ENCODE measurements at regions not wholly inside any gene's neighbourhood (a gene's known extent, or its start where the extent isn't known, plus 50 kb on each side); places are given as distances from the start of the nearest gene placed in this dataset.
"Not testable (repeated sequence)": the region's sequence is repeated elsewhere in the genome, so short reads cannot be mapped to it uniquely, and the experiment has no call there.

DNA sequence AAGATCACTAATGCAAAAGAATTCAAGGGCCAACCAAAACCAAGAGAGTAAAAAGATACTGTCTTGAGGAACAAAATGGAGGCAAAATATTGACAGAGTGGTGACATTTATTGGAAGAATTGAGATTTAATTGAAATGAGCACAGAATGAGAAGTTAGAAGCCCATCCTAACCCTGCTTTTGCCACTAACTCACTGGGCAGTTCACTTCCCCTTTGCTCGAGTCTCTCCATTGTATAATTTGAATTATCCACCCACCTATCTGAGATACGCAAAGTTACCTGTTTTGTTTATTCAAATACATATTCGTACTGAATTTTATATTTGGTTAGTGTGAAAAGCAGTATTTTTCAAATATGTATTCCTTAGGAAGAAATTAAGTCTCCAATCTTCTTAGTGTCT is 204.5 kb upstream of the PRDM1 start:
- no peak for DNase-seq (ENCODE audit: low spot score)

DNA sequence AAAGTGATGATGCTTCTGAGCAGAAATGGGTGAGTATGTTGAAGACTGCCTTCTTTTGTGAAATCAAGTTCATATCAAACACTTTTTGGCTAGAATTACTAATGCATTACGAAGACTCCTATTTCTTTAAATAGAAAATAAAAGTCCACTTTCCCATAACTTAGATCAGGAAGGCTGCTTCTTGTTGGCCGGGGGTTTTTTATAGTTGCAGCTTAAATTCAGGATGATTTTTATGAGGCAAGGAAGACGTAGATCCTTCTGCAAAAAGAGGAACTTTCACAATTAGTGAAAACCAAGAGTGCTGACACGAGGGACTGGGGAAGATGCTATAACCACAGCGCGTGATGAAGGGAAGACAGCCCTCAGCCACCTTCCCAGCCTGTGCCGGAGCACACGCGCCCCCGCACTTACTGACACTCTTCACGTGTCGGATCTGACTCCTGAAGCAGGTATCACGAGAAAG is 206.1 kb upstream of the PRDM1 start:
- DNase-seq (ENCODE audit: low spot score) = no peak

DNA sequence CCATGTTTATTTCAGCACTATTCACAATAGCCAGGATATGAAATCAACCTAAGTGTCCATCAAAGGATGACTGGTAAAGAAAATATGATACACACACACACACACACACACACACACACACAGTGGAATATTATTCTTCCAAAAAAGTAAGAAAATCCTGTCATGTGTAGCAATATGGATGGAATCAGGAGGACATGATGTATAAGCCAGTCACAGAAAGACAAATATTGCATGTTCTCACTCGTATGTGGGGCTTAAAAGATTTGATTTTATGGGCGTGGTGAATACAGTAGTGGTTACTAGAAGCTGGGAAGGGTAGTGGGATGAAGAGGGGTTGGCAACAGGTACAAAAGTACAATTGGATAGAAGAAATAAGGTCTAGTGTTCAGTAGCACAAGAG is 207.0 kb upstream of the PRDM1 start:
- DNase-seq (ENCODE audit: low spot score) = no peak

DNA sequence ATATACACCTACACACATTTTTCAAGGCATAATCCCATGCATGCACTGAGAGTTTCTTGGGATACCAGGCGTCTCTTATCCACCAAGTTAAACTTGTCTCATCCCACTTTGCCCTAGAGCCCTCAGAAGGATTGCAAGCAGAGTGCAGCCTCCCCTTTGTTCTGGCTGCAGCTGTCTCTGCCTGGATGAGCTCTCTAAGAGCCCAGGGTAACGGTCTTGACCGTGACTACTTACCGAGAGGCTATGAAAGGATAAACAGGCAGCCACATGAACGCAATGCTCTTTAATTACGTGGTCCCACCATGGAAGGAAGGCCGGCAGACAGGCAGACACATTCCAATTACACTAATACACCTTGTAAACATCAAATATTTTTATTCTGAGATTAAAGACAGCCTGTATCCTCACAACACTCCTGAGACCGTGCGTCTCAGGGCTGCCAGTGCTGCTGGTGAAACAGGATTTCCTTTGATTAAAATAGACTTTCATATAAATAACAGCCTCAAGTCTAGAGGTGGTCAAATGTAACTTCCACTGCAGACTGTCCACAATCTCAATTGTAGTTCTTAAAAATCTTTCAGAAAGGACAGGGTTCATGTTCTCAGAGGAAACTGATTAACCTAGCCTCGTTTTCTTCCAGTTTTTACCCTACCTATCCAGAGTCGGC is 210.0 kb upstream of the PRDM1 start:
- DNase-seq (ENCODE audit: low spot score) = no peak

DNA sequence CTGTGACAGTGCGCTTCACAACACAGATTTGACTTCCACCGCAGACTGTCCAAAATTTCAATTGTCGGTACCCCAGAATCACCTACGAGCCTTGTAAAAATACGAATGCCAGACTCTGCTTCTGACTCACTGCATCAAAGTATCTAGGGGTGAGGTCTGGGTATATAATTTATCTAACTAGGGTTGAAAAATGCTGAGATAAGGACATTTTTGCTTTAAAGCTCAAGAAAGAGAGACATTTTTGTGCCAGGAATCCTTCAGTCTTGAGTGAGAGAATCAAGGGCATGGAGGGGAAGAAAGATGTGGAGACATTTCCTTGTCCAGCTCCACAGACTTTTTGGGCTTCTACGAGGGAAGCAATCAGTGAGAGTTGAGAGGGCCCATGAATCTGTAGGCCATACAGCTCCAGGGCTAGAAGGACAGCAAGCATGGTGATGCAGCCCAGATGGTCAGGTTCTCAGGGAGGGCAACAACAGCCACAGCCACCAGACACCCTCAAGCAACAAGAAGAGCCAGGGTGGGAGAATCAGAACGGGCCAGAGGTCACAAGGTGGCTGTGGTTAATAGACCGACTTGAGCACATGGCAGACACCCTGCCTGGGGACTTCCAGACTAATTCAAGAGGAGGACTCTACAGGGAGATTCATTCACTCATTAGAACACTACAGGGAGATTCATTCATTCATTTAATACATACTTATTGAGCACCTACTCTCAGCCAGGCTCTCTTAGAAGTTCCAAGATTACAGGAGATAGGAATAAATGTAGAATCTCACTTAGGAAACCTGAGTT is 211.1 kb upstream of the PRDM1 start:
- DNase-seq (ENCODE audit: low spot score) = no peak

DNA sequence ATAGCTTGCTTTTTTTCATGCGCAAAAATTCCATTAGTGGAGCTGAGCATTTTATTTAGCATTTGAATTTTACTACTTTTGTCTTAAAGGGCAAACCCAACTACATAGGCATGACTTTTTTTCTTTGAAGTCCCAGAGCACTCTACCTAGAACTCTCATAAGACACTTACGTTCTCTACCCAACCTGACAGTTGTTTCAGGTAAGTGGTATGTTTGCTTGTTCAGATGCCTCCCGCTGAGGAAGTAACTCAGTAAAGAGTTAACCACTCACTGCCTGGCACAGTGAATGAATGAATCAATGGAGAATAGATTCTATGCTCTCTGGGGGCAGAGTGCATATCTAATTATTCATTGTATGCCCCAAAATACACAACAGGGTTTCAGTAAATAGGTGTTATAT is 212.3 kb upstream of the PRDM1 start:
- DNase-seq (ENCODE audit: low spot score) = no peak

DNA sequence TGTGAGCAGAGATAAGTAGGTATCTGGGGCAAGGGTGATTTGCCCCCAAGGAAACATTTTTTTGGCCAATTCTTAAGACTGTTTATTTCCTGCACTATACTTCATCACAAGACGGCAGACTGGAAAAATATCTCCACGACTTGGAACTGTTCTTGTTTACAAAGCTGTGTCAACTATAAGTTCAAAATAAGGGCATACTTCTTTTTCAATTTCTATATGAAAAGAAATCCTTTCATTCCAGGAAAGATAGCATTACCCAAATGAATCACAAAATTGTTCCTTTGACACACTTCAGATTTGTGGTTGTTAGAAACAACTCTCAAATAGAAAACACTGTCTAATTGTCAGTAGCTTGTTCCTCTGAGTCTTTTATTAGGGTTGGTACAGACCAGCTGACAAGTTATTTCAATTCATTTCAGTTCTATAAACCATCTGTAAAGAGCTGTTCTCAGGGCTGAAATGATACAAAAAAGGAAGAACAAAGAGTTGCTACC is 212.9 kb upstream of the PRDM1 start:
- DNase-seq (ENCODE audit: low spot score) = no peak

DNA sequence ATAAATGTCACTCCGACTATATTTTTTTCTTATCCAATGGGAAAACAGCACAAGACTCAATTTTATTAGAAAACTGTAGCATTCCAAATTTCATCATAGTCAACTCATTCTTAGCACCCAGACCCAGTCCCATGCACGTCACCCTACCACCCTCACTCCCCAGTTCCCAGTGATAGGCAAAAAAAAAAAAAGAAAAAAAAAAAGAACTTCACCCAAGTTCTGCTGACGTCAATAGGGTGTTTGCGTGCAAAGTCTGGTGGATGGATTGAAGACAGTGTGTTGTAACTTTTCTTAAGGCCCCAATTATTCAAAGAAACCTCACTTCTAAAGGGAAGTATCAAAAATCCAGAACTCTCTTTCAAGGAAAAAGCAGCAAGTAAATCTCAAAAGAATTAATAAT is 213.9 kb upstream of the PRDM1 start:
- DNase-seq (ENCODE audit: low spot score) = no peak

DNA sequence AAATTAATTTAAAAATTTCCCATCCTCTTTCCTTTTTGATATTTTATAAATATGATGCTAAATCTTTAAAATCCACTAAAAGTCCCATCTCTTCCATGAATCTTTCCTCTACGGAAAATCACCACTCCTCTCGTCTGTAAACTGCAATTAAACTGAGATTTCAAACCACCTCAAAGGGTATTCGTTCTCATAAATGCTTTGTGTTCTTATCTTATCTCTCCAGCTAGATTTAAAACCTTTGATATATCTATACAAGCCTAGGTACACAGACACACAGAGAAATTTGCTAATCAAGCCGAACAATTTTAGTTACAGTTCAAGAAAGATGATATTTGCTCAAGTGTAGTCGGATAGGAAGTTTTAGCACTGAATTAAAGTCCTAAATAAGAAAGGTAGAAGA is 214.6 kb upstream of the PRDM1 start:
- no peak for DNase-seq (ENCODE audit: low spot score)

DNA sequence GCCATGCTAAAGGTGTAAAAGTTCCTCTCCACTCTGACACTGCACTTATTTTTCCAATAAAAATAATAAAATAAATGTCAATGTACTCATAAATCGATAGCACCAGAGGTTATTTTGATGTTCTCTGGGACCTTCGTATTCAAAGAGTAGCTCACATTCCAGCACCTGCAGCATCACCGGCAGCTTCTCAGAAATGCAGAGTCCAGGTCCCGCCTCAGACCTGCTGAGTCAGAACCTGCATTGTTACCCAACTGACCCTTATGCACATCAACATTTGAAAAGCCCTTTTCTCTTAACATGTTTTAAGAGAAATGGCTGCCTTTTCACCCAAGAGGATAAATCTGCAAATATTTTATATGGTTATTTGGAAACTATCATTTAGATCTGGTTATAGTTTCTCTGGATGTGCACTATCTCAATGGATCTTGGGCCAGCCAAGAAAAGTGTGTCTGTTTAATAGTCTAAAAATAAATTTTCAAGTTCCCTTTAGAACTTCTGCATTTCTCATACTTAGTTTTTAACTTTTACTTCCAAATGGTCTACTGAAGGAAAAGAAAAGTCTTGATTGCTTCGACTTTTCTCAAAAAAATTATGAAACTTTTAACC is 216.2 kb upstream of the PRDM1 start:
- no peak for DNase-seq (ENCODE audit: low spot score)

DNA sequence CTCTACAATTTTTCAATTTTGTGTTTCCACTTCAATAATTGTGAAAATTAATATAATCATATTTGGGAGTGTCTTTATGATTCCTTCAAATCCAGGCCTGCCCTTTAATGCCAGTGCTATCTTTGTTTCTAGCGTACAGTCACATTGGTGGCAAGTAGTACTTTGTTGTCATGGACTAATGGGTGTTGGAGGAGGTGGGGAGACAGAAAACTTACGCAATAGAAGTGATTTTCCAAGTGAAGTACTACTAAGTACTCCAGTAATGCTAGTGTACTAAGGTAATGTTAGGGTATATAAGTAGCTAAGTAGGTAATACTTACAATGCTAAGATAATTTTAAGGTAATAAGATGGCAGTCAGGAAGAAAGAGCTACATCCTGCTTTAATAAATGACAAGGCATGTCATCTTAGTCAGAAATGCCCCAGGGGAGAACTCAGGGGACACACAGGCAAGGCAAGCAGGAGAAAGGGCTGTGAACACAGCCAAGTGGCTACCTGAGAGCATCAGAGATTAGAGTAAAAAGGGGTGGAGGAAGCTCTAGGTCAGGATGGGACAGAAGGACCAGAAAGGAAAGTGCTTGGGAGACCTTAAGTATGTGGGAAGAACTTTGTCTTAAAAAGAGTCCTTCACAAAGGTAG is 217.2 kb upstream of the PRDM1 start:
- no peak for DNase-seq (ENCODE audit: low spot score)

DNA sequence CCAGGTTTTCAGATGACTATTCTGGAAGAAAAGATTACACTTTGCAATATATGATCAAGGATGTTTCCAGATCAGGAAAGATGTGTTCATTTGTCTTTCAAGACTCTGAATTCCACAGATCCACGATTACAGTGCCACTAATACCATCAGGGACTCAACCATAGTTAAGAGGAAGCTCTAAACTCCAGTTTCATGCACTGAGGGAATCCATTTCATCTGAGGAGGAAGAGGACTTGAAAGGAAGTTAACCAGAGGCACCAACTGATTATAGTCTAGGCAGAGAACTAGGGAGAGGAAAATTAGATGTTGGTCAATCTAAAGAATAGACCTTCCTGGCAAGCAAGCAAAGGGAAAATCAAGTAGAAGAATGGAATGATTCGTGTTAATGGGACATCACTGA is 218.3 kb upstream of the PRDM1 start:
- DNase-seq (ENCODE audit: low spot score) = no peak

DNA sequence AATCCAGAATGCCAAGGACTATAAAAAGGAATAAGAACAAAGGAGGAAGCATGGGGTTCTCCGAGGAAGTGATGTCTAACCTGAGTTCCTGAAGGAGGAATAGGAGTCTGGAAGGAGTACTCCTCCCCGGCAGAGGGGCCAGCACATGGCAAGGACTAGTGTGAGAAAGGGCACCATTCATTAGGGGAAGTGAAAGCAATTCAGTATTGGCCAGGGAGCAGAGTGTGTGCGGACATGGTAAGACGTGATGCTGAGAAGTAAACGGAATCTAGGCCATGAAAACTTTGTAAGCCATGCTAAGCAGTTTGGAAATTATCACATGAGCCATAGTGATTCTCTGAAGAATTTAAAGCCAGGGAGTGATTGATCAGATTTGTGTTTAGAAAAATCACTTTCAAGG is 218.9 kb upstream of the PRDM1 start:
- no peak for DNase-seq (ENCODE audit: low spot score)

DNA sequence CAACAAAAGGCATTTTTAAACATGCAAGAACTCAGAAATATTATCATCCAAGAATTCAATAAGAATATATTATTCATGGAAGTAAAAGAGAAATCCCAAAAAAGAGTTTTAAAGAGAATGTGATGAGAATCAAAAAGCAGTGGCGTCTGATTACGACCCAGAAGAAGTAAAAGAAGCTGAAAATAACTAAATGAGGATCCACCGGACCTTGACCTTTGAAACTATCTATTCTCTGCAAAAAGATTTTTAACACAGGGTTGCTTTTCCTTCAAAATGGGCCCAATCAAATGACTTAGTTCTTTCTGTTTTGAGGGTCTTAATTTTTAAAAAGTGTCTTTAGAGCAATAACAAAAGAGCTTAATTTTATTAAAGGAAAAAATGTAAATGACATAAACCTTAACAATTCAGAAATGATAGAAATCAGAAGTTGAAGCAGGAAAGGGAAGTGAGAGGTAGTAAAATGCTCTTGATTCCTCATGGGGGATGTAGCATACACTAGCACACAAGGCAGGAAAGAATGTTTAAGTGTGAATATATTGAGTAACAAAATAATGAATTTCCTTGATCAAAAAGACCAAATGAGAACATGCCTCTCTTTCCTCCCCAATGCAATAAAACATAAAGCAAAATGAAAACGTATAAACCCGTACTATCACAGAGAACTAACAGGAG is 223.1 kb upstream of the PRDM1 start:
- DNase-seq (ENCODE audit: low spot score) = no peak

DNA sequence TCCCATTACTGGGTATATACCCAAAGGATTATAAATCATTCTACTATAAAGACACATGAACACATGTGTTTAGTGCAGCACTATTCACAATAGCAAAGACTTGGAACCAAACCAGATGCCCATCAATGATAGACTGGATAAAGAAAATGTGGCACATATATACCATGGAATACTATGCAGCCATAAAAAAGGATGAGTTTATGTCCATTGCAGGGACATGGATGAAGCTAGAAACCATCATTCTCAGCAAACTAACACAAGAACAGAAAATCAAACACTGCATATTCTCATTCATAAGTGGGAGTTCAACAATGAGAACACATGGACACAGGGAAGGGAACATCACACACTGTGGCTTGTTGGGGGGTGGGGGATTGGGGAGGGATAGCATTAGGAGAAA is 225.2 kb upstream of the PRDM1 start:
- not testable (repeated sequence) for DNase-seq (ENCODE audit: low spot score)

DNA sequence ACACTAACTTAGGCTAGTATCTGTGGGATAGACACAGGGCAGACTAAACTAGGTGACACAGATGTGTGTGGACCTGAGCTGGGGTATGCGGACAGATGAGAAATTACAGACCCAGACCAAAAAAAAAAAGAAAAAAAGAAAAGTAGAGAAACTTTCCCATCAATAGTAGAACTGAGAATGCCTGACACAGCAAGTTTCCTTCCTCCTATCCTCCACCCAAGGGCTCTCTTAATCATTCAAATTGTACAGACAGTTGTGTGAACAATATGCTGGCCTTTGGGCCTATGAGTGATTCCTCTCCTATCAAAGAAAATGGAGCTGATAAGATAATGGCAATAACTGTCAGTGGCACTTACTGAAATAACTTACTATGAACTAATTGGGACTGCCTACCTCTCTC is 226.7 kb upstream of the PRDM1 start:
- DNase-seq (ENCODE audit: low spot score) = no peak

DNA sequence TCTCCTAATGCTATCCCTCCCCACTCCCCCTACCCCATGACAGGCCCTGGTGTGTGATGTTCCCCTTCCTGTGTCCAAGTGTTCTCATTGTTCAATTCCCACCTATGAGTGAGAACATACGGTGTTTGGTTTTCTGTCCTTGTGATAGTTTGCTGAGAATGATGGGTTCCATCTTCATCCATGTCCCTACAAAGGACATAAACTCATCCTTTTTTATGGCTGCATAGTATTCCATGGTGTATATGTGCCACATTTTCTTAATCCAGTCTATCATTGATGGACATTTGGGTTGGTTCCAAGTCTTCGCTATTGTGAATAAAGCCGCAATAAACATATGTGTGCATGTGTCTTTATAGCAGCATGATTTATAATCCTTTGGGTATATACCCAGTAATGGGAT is 227.5 kb upstream of the PRDM1 start:
- not testable (repeated sequence) for DNase-seq (ENCODE audit: low spot score)

DNA sequence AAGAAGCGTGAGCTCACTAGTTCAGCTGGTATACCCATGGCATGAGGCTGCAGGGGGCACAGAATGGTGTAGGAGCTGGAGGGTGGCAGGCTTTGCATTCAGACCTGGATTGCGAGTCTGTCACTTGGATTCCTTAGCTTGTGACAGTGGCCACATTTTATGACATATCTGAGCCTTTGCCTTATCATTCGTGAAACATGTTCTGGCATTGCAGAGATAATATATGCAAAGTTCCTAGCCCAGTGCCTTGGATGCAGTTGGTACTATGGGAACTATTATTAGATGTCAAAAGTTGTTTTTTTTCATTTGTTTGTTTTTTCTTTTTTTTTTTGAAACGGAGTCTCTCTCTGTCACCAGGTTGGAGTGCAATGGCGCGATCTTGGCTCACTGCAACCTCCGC is 230.7 kb upstream of the PRDM1 start:
- DNase-seq (ENCODE audit: low spot score) = no peak

DNA sequence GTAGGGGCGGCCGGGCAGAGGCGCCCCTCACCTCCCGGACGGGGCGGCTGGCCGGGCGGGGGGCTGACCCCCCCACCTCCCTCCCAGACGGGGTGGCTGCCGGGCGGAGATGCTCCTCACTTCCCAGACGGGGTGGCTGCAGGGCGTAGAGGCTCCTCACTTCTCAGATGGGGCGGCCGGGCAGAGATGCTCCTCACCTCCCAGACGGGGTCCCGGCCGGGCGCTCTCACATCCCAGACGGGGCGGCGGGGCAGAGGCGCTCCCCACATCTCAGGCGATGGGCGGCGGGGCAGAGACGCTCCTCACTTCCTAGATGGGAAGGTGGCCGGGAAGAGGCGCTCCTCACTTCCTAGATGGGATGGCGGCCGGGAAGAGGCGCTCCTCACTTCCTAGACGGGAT is 232.2 kb upstream of the PRDM1 start:
- not testable (repeated sequence) for DNase-seq (ENCODE audit: low spot score)

DNA sequence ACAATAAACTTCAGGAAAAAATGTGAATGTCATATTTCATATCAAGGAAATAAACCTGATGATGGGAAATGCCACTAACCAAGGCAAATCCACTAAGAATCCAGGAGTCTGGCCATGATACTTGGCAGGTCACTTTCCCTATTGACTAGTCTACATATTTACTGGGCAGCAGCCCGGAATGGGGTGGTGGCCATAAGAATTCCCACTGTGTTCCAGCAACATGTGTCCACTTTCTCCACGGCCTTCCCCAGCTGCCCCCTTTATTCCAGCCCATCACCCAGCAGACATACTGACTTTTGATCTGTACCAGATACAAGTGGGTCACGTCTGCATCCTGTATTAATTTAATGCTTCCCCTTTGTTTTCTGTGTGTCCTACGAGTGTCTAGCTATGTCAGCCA is 234.5 kb upstream of the PRDM1 start:
- DNase-seq (ENCODE audit: low spot score) = no peak

DNA sequence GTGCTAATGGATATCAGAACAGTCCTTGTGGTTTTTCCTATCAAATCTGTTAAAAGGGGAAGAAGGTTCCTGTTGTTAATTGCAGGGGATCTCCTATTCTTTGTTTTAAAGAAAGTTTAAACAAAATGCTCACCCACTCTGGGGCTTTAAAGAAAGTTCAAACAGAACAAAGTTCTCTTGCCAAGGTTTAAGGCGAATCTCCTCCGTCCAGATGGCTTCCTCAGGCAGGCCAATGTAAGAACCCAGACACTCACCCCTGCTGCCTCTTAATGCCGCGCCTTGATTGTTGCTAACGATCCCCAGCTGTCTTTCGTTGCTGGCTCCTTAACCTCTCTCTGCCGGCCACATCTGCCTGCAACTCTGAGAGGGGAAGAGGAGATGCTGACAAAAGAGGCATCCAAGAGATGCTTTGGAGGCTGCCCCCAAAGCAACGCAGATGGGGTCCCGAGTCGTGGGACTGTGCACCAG is 235.0 kb upstream of the PRDM1 start:
- no peak for DNase-seq (ENCODE audit: low spot score)

Data from CD4-positive, alpha-beta T cell treated with Interleukin-6 at 100 ng/mL for 8 hours (primary cell).